Astrocyte (in vitro differentiated cells and primary cell): ENCODE measurements at regions not wholly inside any gene's neighbourhood (a gene's known extent, or its start where the extent isn't known, plus 50 kb on each side); places are given as distances from the start of the nearest gene placed in this dataset.

Experiments
- EZH2 ChIP-seq: IDR thresholded peaks from 2 replicates; pipeline ENCODE4 v1.6.1; 2012; ENCODE audit warnings: mild to moderate bottlenecking, low read length, inconsistent platforms; ENCODE audit not compliant: insufficient read depth
- TF ChIP-seq, protein P1 (sequence below): IDR thresholded peaks from 2 replicates; pipeline ENCODE4 v1.5.1; 2011; ENCODE audit warnings: low read depth, mild to moderate bottlenecking, inconsistent platforms, low read length, moderate library complexity; ENCODE audit not compliant: insufficient read depth

DNA sequence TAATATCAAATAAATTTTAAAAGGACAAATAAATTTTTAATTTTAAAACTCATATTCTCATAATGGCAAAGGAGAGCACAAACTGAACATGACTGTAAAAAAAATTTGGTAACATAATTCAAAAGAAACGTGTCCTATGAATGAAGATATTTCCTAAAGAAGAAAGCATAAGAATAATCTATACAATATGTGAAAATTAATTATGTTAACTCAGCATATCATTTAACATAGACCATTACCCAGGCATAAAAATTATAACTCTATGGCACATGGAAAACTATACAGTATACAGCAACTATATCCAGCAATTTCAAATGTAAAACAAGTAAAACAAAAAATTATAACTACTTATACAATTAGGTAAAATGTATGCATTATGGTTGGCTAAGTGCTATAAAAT, 288.1 kb downstream of the SUCLG1 start:
- TF ChIP-seq, protein P1, sequence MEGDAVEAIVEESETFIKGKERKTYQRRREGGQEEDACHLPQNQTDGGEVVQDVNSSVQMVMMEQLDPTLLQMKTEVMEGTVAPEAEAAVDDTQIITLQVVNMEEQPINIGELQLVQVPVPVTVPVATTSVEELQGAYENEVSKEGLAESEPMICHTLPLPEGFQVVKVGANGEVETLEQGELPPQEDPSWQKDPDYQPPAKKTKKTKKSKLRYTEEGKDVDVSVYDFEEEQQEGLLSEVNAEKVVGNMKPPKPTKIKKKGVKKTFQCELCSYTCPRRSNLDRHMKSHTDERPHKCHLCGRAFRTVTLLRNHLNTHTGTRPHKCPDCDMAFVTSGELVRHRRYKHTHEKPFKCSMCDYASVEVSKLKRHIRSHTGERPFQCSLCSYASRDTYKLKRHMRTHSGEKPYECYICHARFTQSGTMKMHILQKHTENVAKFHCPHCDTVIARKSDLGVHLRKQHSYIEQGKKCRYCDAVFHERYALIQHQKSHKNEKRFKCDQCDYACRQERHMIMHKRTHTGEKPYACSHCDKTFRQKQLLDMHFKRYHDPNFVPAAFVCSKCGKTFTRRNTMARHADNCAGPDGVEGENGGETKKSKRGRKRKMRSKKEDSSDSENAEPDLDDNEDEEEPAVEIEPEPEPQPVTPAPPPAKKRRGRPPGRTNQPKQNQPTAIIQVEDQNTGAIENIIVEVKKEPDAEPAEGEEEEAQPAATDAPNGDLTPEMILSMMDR: no peak
- TF ChIP-seq EZH2: no peak
